Progenitor cell of endocrine pancreas (in vitro differentiated cells): ENCODE measurements at regions not wholly inside any gene's neighbourhood (a gene's known extent, or its start where the extent isn't known, plus 50 kb on each side); places are given as distances from the start of the nearest gene placed in this dataset.

Experiments used
- DNase-seq: peaks from one replicate; pipeline ENCODE4 v3.0.0; 2021; ENCODE audit warnings: low spot score; ENCODE audit not compliant: unreplicated experiment
- H3K27ac Mint-ChIP-seq: 2 replicates; pipeline ENCODE4 v1.8.0; 2021; ENCODE audit warnings: mild to moderate bottlenecking, moderate library complexity, mixed read lengths
- H3K27me3 Mint-ChIP-seq: 2 replicates; pipeline ENCODE4 v1.8.0; 2021; ENCODE audit warnings: mixed read lengths
- H3K36me3 Mint-ChIP-seq: 2 replicates; pipeline ENCODE4 v1.8.0; 2022; ENCODE audit warnings: mixed read lengths; ENCODE audit not compliant: insufficient read depth
- H3K4me1 Mint-ChIP-seq: 2 replicates; pipeline ENCODE4 v1.8.0; 2021; ENCODE audit warnings: low read depth, mixed read lengths
- H3K4me3 Mint-ChIP-seq: 2 replicates; pipeline ENCODE4 v1.8.0; 2021; ENCODE audit warnings: low read depth, mild to moderate bottlenecking, moderate library complexity, mixed read lengths
- H3K9me3 Mint-ChIP-seq: 2 replicates; pipeline ENCODE4 v1.8.0; 2021; ENCODE audit warnings: low read depth, mixed read lengths
- TF ChIP-seq, protein P1 (sequence below): fragments of 200-600 bp; sonication (generic); IDR thresholded peaks from one replicate; pipeline ENCODE4 v1.5.0; 2021; ENCODE audit warnings: antibody characterized with exemption, mild to moderate bottlenecking; ENCODE audit not compliant: unreplicated experiment

DNA sequence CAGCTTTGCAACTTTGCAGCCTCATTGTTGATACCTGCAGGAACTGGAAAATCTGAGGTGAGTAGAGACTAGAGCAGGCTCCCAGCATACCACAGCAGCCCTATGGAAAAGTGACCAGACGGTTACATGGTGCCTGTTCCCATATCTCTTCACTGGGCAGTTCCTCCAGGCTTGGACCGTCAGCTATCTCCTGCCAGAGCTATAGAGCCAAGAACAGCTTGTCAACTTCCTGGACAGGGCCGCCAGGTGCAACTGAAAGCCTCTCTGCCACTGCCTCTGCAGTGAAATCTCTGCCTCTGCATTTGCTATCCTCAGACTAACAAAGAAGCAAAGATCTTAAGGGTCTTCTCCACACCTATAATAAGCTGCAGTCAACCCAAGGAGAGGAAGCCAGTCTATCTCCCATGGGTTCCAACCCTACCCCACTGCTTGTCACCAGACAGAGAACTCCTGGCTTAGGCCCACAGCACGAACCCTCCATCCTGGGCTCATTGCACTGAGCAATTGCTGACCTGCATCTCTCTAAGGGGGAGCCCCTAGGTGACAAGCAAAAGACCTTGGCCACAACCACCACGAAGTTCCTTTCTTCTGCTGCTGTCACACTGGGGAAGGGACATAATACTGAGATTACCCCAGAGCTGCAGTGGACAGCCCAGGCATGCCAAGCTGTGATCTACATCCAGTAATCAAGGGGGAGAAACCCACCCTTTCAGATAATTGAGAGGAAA, 60.1 kb upstream of the KHDRBS2 start:
- Mint-ChIP-seq H3K27ac (no peak overlapping the region), H3K36me3 (no peaks in the 10 kb centered on the region), H3K4me3 (no peak overlapping the region), H3K27me3 (no peaks in the 10 kb centered on the region), H3K4me1 (no peaks in the 10 kb centered on the region), H3K9me3 (peaks cover 3% of the 10 kb centered on the region)
- TF ChIP-seq, protein P1, sequence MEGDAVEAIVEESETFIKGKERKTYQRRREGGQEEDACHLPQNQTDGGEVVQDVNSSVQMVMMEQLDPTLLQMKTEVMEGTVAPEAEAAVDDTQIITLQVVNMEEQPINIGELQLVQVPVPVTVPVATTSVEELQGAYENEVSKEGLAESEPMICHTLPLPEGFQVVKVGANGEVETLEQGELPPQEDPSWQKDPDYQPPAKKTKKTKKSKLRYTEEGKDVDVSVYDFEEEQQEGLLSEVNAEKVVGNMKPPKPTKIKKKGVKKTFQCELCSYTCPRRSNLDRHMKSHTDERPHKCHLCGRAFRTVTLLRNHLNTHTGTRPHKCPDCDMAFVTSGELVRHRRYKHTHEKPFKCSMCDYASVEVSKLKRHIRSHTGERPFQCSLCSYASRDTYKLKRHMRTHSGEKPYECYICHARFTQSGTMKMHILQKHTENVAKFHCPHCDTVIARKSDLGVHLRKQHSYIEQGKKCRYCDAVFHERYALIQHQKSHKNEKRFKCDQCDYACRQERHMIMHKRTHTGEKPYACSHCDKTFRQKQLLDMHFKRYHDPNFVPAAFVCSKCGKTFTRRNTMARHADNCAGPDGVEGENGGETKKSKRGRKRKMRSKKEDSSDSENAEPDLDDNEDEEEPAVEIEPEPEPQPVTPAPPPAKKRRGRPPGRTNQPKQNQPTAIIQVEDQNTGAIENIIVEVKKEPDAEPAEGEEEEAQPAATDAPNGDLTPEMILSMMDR = no peak
- no peak for DNase-seq

DNA sequence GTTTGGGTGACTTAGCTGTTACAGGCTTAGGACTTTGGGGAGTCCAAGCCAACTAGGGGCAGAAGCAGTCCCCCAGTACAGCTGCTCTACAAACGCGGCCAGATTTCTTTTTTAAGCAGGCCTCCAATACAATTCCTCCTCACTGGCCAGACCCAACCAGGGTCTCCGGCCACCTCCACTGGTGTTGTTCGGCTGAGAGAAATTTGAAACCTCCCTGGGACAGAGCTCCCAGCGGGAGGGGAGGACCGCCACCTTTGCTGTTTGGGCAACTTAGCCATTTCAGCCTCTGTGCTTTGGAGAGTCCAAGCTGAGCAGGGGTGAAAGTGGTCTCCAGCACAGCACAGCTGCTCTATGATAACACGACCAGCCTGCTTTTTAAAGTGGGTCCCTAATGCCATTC, 59.4 kb upstream of the KHDRBS2 start:
- H3K9me3 Mint-ChIP-seq = peaks cover 3% of the 10 kb centered on the region
- H3K36me3 Mint-ChIP-seq = no peaks in the 10 kb centered on the region
- H3K4me1 Mint-ChIP-seq = no peaks in the 10 kb centered on the region
- no peaks in the 10 kb centered on the region for H3K27me3 Mint-ChIP-seq
- no peak overlapping the region for H3K4me3 Mint-ChIP-seq
- DNase-seq = no peak
- H3K27ac Mint-ChIP-seq = no peak overlapping the region
- TF ChIP-seq, protein P1 = no peak

DNA sequence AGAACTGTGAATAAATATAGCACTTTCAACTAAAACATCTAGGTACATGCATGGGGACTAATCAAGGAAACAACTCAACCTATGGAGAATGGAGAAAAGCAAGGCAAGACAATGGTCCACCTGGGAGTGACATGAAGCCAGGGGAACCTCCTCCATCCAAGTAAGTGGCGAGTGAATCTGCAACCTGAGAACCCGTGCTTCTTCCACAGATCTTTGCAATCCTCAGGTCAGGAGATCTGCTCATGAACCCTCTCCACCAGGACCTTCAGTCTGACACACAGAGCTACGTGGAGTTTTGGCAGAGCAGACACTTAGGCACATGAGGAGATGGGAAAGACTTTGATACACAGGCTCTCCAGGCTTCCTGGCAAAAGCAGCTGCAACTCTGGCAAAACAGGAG, 58.8 kb upstream of the KHDRBS2 start:
- H3K4me3 Mint-ChIP-seq = no peak overlapping the region
- TF ChIP-seq, protein P1 = no peak

DNA sequence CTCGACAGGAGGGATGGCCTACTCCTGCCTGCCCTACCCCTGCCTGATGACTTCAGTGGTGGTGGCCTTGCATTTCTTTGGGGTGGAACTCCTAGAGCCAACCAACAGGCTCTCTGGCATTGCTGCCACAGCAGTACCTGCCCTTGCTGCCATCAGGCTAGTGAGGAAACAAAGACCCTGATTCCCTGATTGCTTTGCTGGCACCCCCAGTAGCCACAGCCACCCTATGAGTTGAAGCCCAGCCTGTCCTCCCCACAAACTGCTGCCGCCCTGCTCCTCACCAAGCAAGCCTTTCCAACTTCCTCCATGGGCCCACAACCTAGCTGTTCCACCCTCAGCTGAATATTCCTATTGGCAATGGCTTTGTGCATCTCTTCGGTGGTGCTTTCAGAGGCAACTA, 52.5 kb upstream of the KHDRBS2 start:
- Mint-ChIP-seq H3K36me3 (no peaks in the 10 kb centered on the region), H3K27ac (peak overlapping the region; percentile 19), H3K27me3 (peaks cover 4% of the 10 kb centered on the region), H3K9me3 (no peaks in the 10 kb centered on the region), H3K4me3 (no peak overlapping the region), H3K4me1 (no peaks in the 10 kb centered on the region)
- TF ChIP-seq, protein P1 = no peak
- DNase-seq = no peak

More for the DNA sequence above, 58.8 kb upstream of the KHDRBS2 start:
- DNase-seq = no peak
- no peaks in the 10 kb centered on the region for H3K36me3 Mint-ChIP-seq
- H3K9me3 Mint-ChIP-seq = peaks cover 3% of the 10 kb centered on the region
- H3K27me3 Mint-ChIP-seq = no peaks in the 10 kb centered on the region
- no peak overlapping the region for H3K27ac Mint-ChIP-seq
- no peaks in the 10 kb centered on the region for H3K4me1 Mint-ChIP-seq
